ENCODE measurements at regions not wholly inside any gene's neighbourhood (a gene's known extent, or its start where the extent isn't known, plus 50 kb on each side); places are given as distances from the start of the nearest gene placed in this dataset.

- DNase-seq (ENCODE audit: low read depth, low spot score) (no peak), FAIRE-seq (no peak)
- no peaks in the 10 kb centered on the region for H3K79me2 ChIP-seq (ENCODE audit: control insufficient read depth, insufficient read depth, low read length)
- peak overlapping the region; percentile 53 for H3K27ac ChIP-seq (ENCODE audit: control insufficient read depth, insufficient read depth, low read length)
- no peaks in the 10 kb centered on the region for H3K9me1 ChIP-seq (ENCODE audit: control insufficient read depth, extremely low read depth, insufficient read depth, low read length)
- H2AFZ ChIP-seq (ENCODE audit: control insufficient read depth, low read length) = no peak overlapping the region
- H4K20me1 ChIP-seq (ENCODE audit: control insufficient read depth, extremely low read depth, insufficient read depth, low read length) = no peaks in the 10 kb centered on the region
- H3K36me3 ChIP-seq (ENCODE audit: control insufficient read depth in 2 of 2, extremely low read depth in 1 of 2, insufficient read depth in 2 of 2, low read length in 2 of 2) = no peaks in the 10 kb centered on the region
- peaks cover 5% of the 10 kb centered on the region for H3K9me3 ChIP-seq (ENCODE audit: control insufficient read depth, low read depth, low read length)
- no peak overlapping the region for H3K4me2 ChIP-seq (ENCODE audit: control insufficient read depth, extremely low read depth, insufficient read depth, low read depth, low read length)
- H3K9ac ChIP-seq (ENCODE audit: control insufficient read depth, extremely low read depth, insufficient read depth, low read length) = peak overlapping the region; percentile 13
- H3K4me1 ChIP-seq (ENCODE audit: control insufficient read depth, extremely low read depth, insufficient read depth, low read length) = peaks cover 17% of the 10 kb centered on the region
- H3K27me3 ChIP-seq (ENCODE audit: control insufficient read depth, extremely low read depth, insufficient read depth, low read length) = no peaks in the 10 kb centered on the region
- dilution Hi-C loops (cut with MboI; ENCODE audit: extremely low pct_ligation_motif_present, low sequenced_read_pairs) = no loop called here
- no peak overlapping the region for H3K4me3 ChIP-seq (ENCODE audit: control insufficient read depth in 2 of 3, extremely low read depth in 1 of 3, insufficient read depth in 2 of 3, low read depth in 1 of 3, low read length in 3 of 3)
- TF ChIP-seq CTCF (optimal IDR thresholded peaks at IDR 0.05 in 1 of 3, IDR thresholded peaks at IDR 0.05 in 1 of 3, conservative IDR thresholded peaks at IDR 0.05 in 1 of 3; ENCODE audit: extremely low read depth in 1 of 3, insufficient read depth in 2 of 3, low read length in 3 of 3) (peak; percentile 64 to 78 (median 70)), EZH2 (IDR thresholded peaks at IDR 0.05; ENCODE audit: low read length) (no peak)
These were observed 204.5 kb downstream of the ZFP36L2 start for GRCh38 chr2:43021791-43022509.

- no peak overlapping the region for H3K4me2 ChIP-seq (ENCODE audit: control insufficient read depth, extremely low read depth, insufficient read depth, low read depth, low read length)
- no peaks in the 10 kb centered on the region for H3K27me3 ChIP-seq (ENCODE audit: control insufficient read depth, extremely low read depth, insufficient read depth, low read length)
- H4K20me1 ChIP-seq (ENCODE audit: control insufficient read depth, extremely low read depth, insufficient read depth, low read length) = no peaks in the 10 kb centered on the region
- H3K27ac ChIP-seq (ENCODE audit: control insufficient read depth, insufficient read depth, low read length) = peak overlapping the region; percentile 53
- FAIRE-seq (no peak), DNase-seq (ENCODE audit: low read depth, low spot score) (no peak)
- no peak overlapping the region for H3K9ac ChIP-seq (ENCODE audit: control insufficient read depth, extremely low read depth, insufficient read depth, low read length)
- dilution Hi-C loops (cut with MboI; ENCODE audit: extremely low pct_ligation_motif_present, low sequenced_read_pairs) = no loop called here
- H3K79me2 ChIP-seq (ENCODE audit: control insufficient read depth, insufficient read depth, low read length) = no peaks in the 10 kb centered on the region
- H2AFZ ChIP-seq (ENCODE audit: control insufficient read depth, low read length) = no peak overlapping the region
- H3K9me1 ChIP-seq (ENCODE audit: control insufficient read depth, extremely low read depth, insufficient read depth, low read length) = no peaks in the 10 kb centered on the region
- TF ChIP-seq EZH2 (IDR thresholded peaks at IDR 0.05; ENCODE audit: low read length) = no peak
- TF ChIP-seq CTCF (optimal IDR thresholded peaks at IDR 0.05 in 1 of 3, IDR thresholded peaks at IDR 0.05 in 1 of 3, conservative IDR thresholded peaks at IDR 0.05 in 1 of 3; ENCODE audit: extremely low read depth in 1 of 3, insufficient read depth in 2 of 3, low read length in 3 of 3) = no peak
- peaks cover 5% of the 10 kb centered on the region for H3K9me3 ChIP-seq (ENCODE audit: control insufficient read depth, low read depth, low read length)
- H3K4me1 ChIP-seq (ENCODE audit: control insufficient read depth, extremely low read depth, insufficient read depth, low read length) = peaks cover 17% of the 10 kb centered on the region
- no peaks in the 10 kb centered on the region for H3K36me3 ChIP-seq (ENCODE audit: control insufficient read depth in 2 of 2, extremely low read depth in 1 of 2, insufficient read depth in 2 of 2, low read length in 2 of 2)
- no peak overlapping the region for H3K4me3 ChIP-seq (ENCODE audit: control insufficient read depth in 2 of 3, extremely low read depth in 1 of 3, insufficient read depth in 2 of 3, low read depth in 1 of 3, low read length in 3 of 3)
These were observed 205.3 kb downstream of the ZFP36L2 start for GRCh38 chr2:43020990-43021669.

All from keratinocyte (primary cell).